WTC11 (cell line): ENCODE measurements at regions not wholly inside any gene's neighbourhood (a gene's known extent, or its start where the extent isn't known, plus 50 kb on each side); places are given as distances from the start of the nearest gene placed in this dataset.

Experiments
- CTCF ChIP-seq: fragments of 200-600 bp; IDR thresholded peaks from 2 replicates; pipeline ENCODE4 v1.8.0; 2022; ENCODE audit warnings: antibody characterized with exemption
- ELF4 ChIP-seq: sonication (generic); formaldehyde crosslinking; IDR thresholded peaks from 2 replicates; pipeline ENCODE4 v1.8.1; 2022; ENCODE audit warnings: low read depth, mild to moderate bottlenecking, moderate library complexity, missing genetic modification reagents
- KAT7 ChIP-seq: sonication (generic); formaldehyde crosslinking; IDR thresholded peaks from 2 replicates; pipeline ENCODE4 v1.8.1; 2023; ENCODE audit warnings: missing genetic modification reagents, mild to moderate bottlenecking, borderline replicate concordance
- SP1 ChIP-seq: sonication (generic); formaldehyde crosslinking; conservative IDR thresholded peaks from 2 replicates; pipeline ENCODE4 v1.8.1; 2022; ENCODE audit warnings: missing genetic modification reagents
- USF1 ChIP-seq: sonication (generic); formaldehyde crosslinking; IDR thresholded peaks from 2 replicates; pipeline ENCODE4 v1.8.0; 2022; ENCODE audit warnings: mild to moderate bottlenecking, missing genetic modification reagents
- USF2 ChIP-seq: sonication (generic); formaldehyde crosslinking; IDR thresholded peaks from 2 replicates; pipeline ENCODE4 v1.8.1; 2023; ENCODE audit warnings: mild to moderate bottlenecking, missing genetic modification reagents, moderate library complexity
- TF ChIP-seq, protein P1 (sequence below): sonication (generic); formaldehyde crosslinking; IDR thresholded peaks from 2 replicates; pipeline ENCODE4 v1.8.1; 2023; ENCODE audit warnings: mild to moderate bottlenecking, missing genetic modification reagents, moderate library complexity

- no peak for TF ChIP-seq CTCF
- TF ChIP-seq SP1 = no peak
- TF ChIP-seq USF2 (CRISPR knock-in tag) = no peak
- TF ChIP-seq KAT7 (CRISPR knock-in tag) = no peak
- TF ChIP-seq USF1 (CRISPR knock-in tag) = no peak
- TF ChIP-seq ELF4 (CRISPR knock-in tag) = no peak
- TF ChIP-seq, protein P1, sequence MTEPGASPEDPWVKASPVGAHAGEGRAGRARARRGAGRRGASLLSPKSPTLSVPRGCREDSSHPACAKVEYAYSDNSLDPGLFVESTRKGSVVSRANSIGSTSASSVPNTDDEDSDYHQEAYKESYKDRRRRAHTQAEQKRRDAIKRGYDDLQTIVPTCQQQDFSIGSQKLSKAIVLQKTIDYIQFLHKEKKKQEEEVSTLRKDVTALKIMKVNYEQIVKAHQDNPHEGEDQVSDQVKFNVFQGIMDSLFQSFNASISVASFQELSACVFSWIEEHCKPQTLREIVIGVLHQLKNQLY (CRISPR knock-in tag) = no peak
Measured at GRCh38 chr9:86613943-86614342, 259.7 kb upstream of the TUT7 start.
